Right atrium auricular region (tissue), 2 donors: ENCODE measurements at regions not wholly inside any gene's neighbourhood (a gene's known extent, or its start where the extent isn't known, plus 50 kb on each side); places are given as distances from the start of the nearest gene placed in this dataset.

Experiments
- DNase-seq: peaks from one replicate; pipeline ENCODE4 v3.0.0-alpha.2; 2019; ENCODE audit warnings: low spot score
- H3K27ac ChIP-seq, 2 donors: fragments of 200-600 bp; sonication (generic); 1 replicate in 1 of 2; 2 replicates in 1 of 2; pipeline ENCODE4 v1.5.1; 2016 to 2019
- H3K27me3 ChIP-seq, 2 donors: fragments of 200-600 bp; sonication (generic); one replicate each; pipeline versions ENCODE4 v1.5.1 to v1.6.0; 2017 to 2019
- H3K36me3 ChIP-seq: fragments of 200-600 bp; sonication (generic); one replicate; pipeline ENCODE4 v1.5.1; 2016
- H3K4me1 ChIP-seq, 2 donors: fragments of 200-600 bp; sonication (generic); one replicate each; pipeline versions ENCODE4 v1.5.1 to v1.6.0; 2017 to 2019
- H3K4me3 ChIP-seq, 2 donors: fragments of 200-600 bp; sonication (generic); 1 replicate in 1 of 2; 2 replicates in 1 of 2; pipeline ENCODE4 v1.5.1; 2017 to 2019; ENCODE audit warnings: mild to moderate bottlenecking in 1 of 2, moderate library complexity in 1 of 2
- H3K9me3 ChIP-seq, 2 donors: fragments of 200-600 bp; sonication (generic); one replicate each; pipeline ENCODE4 v1.5.1; 2019
- CTCF ChIP-seq, 2 donors: fragments of 200-600 bp; sonication (generic); IDR thresholded peaks; one replicate each; pipeline ENCODE4 v1.5.1; 2019; ENCODE audit warnings: antibody characterized with exemption in 2 of 2

GRCh38 chr2:120822933-120823332, 87.3 kb downstream of the GLI2 start:
- H3K27ac ChIP-seq, result no peak overlapping the region
- H3K4me3 ChIP-seq, result no peak overlapping the region
- TF ChIP-seq CTCF (IDR thresholded peaks at IDR 0.05), result no peak
- H3K4me1 ChIP-seq, result peaks cover 0 to 23% of the 10 kb centered on the region in 2 donors
- H3K27me3 ChIP-seq, result no peaks in the 10 kb centered on the region
- no peak for DNase-seq
- H3K36me3 ChIP-seq, result no peaks in the 10 kb centered on the region
- no peaks in the 10 kb centered on the region for H3K9me3 ChIP-seq

- TF ChIP-seq CTCF (IDR thresholded peaks at IDR 0.05), result no peak
- Histone ChIP-seq H3K36me3 (no peaks in the 10 kb centered on the region), H3K4me3 (no peak overlapping the region), H3K27me3 (no peaks in the 10 kb centered on the region), H3K9me3 (no peaks in the 10 kb centered on the region), H3K4me1 (peaks cover 0 to 23% of the 10 kb centered on the region in 2 donors), H3K27ac (no peak overlapping the region)
- no peak for DNase-seq
These were observed 87.9 kb downstream of the GLI2 start for GRCh38 chr2:120823551-120823950.

GRCh38 chr2:120824246-120824645, 88.6 kb downstream of the GLI2 start:
- TF ChIP-seq CTCF (IDR thresholded peaks at IDR 0.05), result no peak
- peaks cover 0 to 23% of the 10 kb centered on the region in 2 donors for H3K4me1 ChIP-seq
- no peak overlapping the region for H3K4me3 ChIP-seq
- H3K36me3 ChIP-seq, result no peaks in the 10 kb centered on the region
- no peaks in the 10 kb centered on the region for H3K27me3 ChIP-seq
- H3K9me3 ChIP-seq, result no peaks in the 10 kb centered on the region
- DNase-seq, result no peak
- no peak overlapping the region for H3K27ac ChIP-seq

GRCh38 chr2:120825370-120826259, 89.9 kb downstream of the GLI2 start:
- Histone ChIP-seq H3K9me3 (no peaks in the 10 kb centered on the region), H3K27ac (peak overlapping the region in 1 of 2 donors; percentile 64), H3K4me1 (peaks cover 0 to 23% of the 10 kb centered on the region in 2 donors), H3K36me3 (no peaks in the 10 kb centered on the region), H3K4me3 (no peak overlapping the region), H3K27me3 (no peaks in the 10 kb centered on the region)
- TF ChIP-seq CTCF (IDR thresholded peaks at IDR 0.05), result no peak
- no peak for DNase-seq

GRCh38 chr2:120826260-120826648, 90.6 kb downstream of the GLI2 start:
- DNase-seq, result no peak
- Histone ChIP-seq H3K27me3 (no peaks in the 10 kb centered on the region), H3K9me3 (no peaks in the 10 kb centered on the region), H3K4me1 (peaks cover 0 to 23% of the 10 kb centered on the region in 2 donors), H3K27ac (peak overlapping the region; percentile 63 to 64), H3K4me3 (no peak overlapping the region), H3K36me3 (no peaks in the 10 kb centered on the region)
- TF ChIP-seq CTCF (IDR thresholded peaks at IDR 0.05), result no peak
